SK-N-SH (cell line): ENCODE measurements at regions not wholly inside any gene's neighbourhood (a gene's known extent, or its start where the extent isn't known, plus 50 kb on each side); places are given as distances from the start of the nearest gene placed in this dataset.

Experiments used
- CTCF ChIA-PET: fragments of 300-600, 350-600 bp; formaldehyde crosslinking; extraction: SDS; loops from one replicate; lab custom pipeline; 2021; lab: Yijun Ruan, JAX
- POLR2A ChIA-PET: fragments of 350-600 bp; sonication (Branson Sonifier 250); formaldehyde crosslinking; extraction: SDS; loops from one replicate; lab custom pipeline; 2020; ENCODE audit warnings: antibody characterized with exemption, inconsistent platforms; lab: Yijun Ruan, JAX
- DNase-seq: peaks from one replicate; pipeline ENCODE4 v3.0.0; 2012
- H2AFZ ChIP-seq: fragments of 200-600 bp; sonication (generic); 2 replicates; pipeline ENCODE4 v1.8.1; 2016; ENCODE audit warnings: antibody characterized with exemption, mild to moderate bottlenecking, low read depth
- H3F3A ChIP-seq: fragments of 200-600 bp; sonication (generic); replicated peaks from 2 replicates; pipeline ENCODE3; 2016; ENCODE audit warnings: antibody characterized with exemption, mild to moderate bottlenecking; ENCODE audit not compliant: insufficient read depth
- H3K27ac ChIP-seq, 2 experiments: fragments of 200-500 bp in 1 of 2; fragments of 200-600 bp in 1 of 2; sonication (Bioruptor generic) in 1 of 2; sonication (generic), shearing (Covaris generic) in 1 of 2; 2 replicates each; pipeline versions ENCODE4 v1.5.1 to v1.6.1; 2014 to 2016; ENCODE audit warnings: low read depth in 2 of 2, inconsistent platforms in 1 of 2, low read length in 1 of 2, mild to moderate bottlenecking in 1 of 2, mixed read lengths in 1 of 2
- H3K27me3 ChIP-seq: fragments of 200-600 bp; sonication (generic), shearing (Covaris generic); 2 replicates; pipeline ENCODE4 v1.6.1; 2016; ENCODE audit warnings: mixed run types; ENCODE audit not compliant: insufficient read depth
- H3K36me3 ChIP-seq, 2 experiments: fragments of 200-500 bp in 1 of 2; fragments of 200-600 bp in 1 of 2; sonication (Bioruptor generic) in 1 of 2; sonication (generic) in 1 of 2; replicated peaks in 1 of 2; 2 replicates each; pipeline versions ENCODE3 to v1.5.1; 2014 to 2016; ENCODE audit warnings: low read length in 1 of 2, mild to moderate bottlenecking in 1 of 2; ENCODE audit not compliant: insufficient read depth in 2 of 2, control insufficient read depth in 1 of 2
- H3K4me1 ChIP-seq, 2 experiments: fragments of 200-500 bp in 1 of 2; fragments of 200-600 bp in 1 of 2; sonication (Bioruptor generic) in 1 of 2; sonication (generic), shearing (Covaris generic) in 1 of 2; 2 replicates each; pipeline versions ENCODE4 v1.5.1 to v1.6.1; 2014 to 2016; ENCODE audit warnings: low read depth in 1 of 2, low read length in 1 of 2, mixed run types in 1 of 2; ENCODE audit not compliant: insufficient read depth in 2 of 2, control insufficient read depth in 1 of 2
- H3K4me2 ChIP-seq: fragments of 200-600 bp; sonication (generic), shearing (Covaris generic); 2 replicates; pipeline ENCODE4 v1.6.1; 2017; ENCODE audit warnings: mixed run types
- H3K4me3 ChIP-seq, 2 experiments: fragments of 200-500 bp in 1 of 2; fragments of 200-600 bp in 1 of 2; sonication (Bioruptor generic) in 1 of 2; sonication (generic), shearing (Covaris generic) in 1 of 2; 2 replicates each; pipeline versions ENCODE4 v1.5.1 to v1.8.1; 2014 to 2016; ENCODE audit warnings: low read depth in 2 of 2, inconsistent platforms in 1 of 2, low read length in 1 of 2, mild to moderate bottlenecking in 1 of 2, mixed read lengths in 1 of 2, moderate library complexity in 1 of 2
- H3K79me2 ChIP-seq: fragments of 200-600 bp; sonication (generic); 2 replicates; pipeline ENCODE4 v1.8.1; 2017; ENCODE audit warnings: mild to moderate bottlenecking; ENCODE audit not compliant: insufficient read depth
- H3K9ac ChIP-seq: fragments of 200-600 bp; sonication (generic); 2 replicates; pipeline ENCODE4 v1.6.1; 2017; ENCODE audit warnings: mixed run types
- H3K9me2 ChIP-seq: fragments of 200-600 bp; sonication (generic); 2 replicates; pipeline ENCODE4 v1.6.1; 2017; ENCODE audit warnings: mixed run types
- H3K9me3 ChIP-seq: fragments of 200-600 bp; sonication (generic); 2 replicates; pipeline ENCODE4 v1.6.1; 2017; ENCODE audit warnings: mixed run types, mild to moderate bottlenecking, moderate library complexity
- H4K20me1 ChIP-seq: fragments of 200-600 bp; sonication (generic); 2 replicates; pipeline ENCODE4 v1.6.1; 2017; ENCODE audit warnings: mild to moderate bottlenecking, mixed run types; ENCODE audit not compliant: insufficient read depth
- FOSL2 ChIP-seq: IDR thresholded peaks from 2 replicates; pipeline ENCODE4 v1.4.0; 2012; ENCODE audit warnings: low read depth, mild to moderate bottlenecking, moderate library complexity, borderline replicate concordance
- GATA2 ChIP-seq: sonication (generic); formaldehyde crosslinking; IDR thresholded peaks from 2 replicates; pipeline ENCODE4 v1.5.0; 2020; ENCODE audit warnings: mild to moderate bottlenecking, missing genetic modification reagents
- MEF2A ChIP-seq: IDR thresholded peaks from 2 replicates; pipeline ENCODE4 v1.4.0; 2012; ENCODE audit warnings: low read depth, borderline replicate concordance
- NFIC ChIP-seq: IDR thresholded peaks from 2 replicates; pipeline ENCODE4 v1.4.0; 2012; ENCODE audit warnings: borderline replicate concordance
- POLR2AphosphoS5 ChIP-seq: IDR thresholded peaks from 2 replicates; pipeline ENCODE4 v1.6.1; 2012; ENCODE audit warnings: low read depth, low read length
- RCOR1 ChIP-seq: fragments of 150-350 bp; IDR thresholded peaks from 2 replicates; pipeline ENCODE4 v1.6.1; 2017; ENCODE audit warnings: antibody characterized with exemption, low read length
- YY1 ChIP-seq: IDR thresholded peaks from 2 replicates; pipeline ENCODE4 v1.4.0; 2012; ENCODE audit warnings: low read depth, mild to moderate bottlenecking
- WGBS: methylation state at CpG from one replicate; pipeline ENCODE4 v1.1.6; 2017; ENCODE audit warnings: low lambda C conversion rate; 5-methylcytosine and 5-hydroxymethylcytosine counted together
- TF ChIP-seq, protein P1 (sequence below): IDR thresholded peaks from 2 replicates; pipeline ENCODE4 v1.4.0; 2012; ENCODE audit warnings: low read depth, borderline replicate concordance
- TF ChIP-seq, protein P2 (sequence below): IDR thresholded peaks from 2 replicates; pipeline ENCODE4 v1.6.1; 2012; ENCODE audit warnings: mild to moderate bottlenecking, low read depth, low read length, moderate library complexity

DNA sequence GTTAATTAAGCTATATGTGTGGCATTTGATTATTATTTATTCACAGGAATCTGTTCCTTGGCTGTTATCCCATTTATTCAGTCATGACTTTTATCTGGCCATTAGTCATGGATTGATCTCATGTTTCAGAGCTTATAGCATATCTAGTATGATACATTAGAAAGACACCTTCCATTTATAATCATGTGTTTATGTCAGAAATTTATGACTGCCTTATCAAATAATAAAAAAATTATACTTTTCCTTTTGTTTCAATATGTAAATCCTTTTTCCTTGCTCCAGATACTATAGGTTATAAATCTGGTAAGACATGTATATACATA lies 248.0 kb upstream of the PDE3A start:
- Histone ChIP-seq H3K27ac (no peak overlapping the region), H4K20me1 (no peaks in the 10 kb centered on the region), H3K4me2 (no peak overlapping the region), H3K4me1 (peaks cover 0 to 2% of the 10 kb centered on the region in 2 experiments; a peak in 2 of 4 replicates), H3K79me2 (no peaks in the 10 kb centered on the region), H3K9me2 (no peaks in the 10 kb centered on the region), H3K27me3 (no peaks in the 10 kb centered on the region), H3K36me3 (no peaks in the 10 kb centered on the region), H3K9me3 (no peaks in the 10 kb centered on the region), H3K4me3 (no peak overlapping the region), H2AFZ (no peak overlapping the region), H3F3A (no peaks in the 10 kb centered on the region), H3K9ac (no peak overlapping the region)
- no peak for TF ChIP-seq MEF2A
- TF ChIP-seq, protein P1, sequence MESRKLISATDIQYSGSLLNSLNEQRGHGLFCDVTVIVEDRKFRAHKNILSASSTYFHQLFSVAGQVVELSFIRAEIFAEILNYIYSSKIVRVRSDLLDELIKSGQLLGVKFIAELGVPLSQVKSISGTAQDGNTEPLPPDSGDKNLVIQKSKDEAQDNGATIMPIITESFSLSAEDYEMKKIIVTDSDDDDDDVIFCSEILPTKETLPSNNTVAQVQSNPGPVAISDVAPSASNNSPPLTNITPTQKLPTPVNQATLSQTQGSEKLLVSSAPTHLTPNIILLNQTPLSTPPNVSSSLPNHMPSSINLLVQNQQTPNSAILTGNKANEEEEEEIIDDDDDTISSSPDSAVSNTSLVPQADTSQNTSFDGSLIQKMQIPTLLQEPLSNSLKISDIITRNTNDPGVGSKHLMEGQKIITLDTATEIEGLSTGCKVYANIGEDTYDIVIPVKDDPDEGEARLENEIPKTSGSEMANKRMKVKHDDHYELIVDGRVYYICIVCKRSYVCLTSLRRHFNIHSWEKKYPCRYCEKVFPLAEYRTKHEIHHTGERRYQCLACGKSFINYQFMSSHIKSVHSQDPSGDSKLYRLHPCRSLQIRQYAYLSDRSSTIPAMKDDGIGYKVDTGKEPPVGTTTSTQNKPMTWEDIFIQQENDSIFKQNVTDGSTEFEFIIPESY, result no peak
- TF ChIP-seq NFIC, result peak; percentile 15; the same call in 1 of the 2 replicates
- CTCF ChIA-PET, result interaction anchor here (1.2 kb wide), 1 partner anchor 205 kb away, joined by 3 read pairs; no protein-coding TSS in a partner anchor
- POLR2A ChIA-PET, result no interaction called here
- DNase-seq, result no peak

DNA sequence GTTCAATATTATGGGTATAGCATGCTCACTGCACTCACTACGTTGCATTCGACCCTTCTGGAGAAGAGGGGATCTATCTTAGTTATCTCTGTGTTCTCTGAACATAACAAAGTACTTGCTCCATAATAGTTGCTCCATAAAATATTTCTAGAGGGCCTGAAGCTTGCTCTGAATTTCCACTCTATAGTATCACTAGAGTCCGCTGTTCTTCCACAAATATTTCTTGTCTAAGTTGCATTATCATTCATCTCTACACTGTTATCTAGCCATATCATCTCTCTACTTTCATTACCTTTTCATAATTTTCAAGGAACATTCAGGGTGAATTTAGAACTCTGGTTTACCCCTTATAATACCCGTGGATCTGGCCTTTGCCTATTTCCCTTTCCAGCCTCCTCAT lies 246.1 kb upstream of the PDE3A start:
- CTCF ChIA-PET, result no interaction called here
- Histone ChIP-seq H3F3A (no peaks in the 10 kb centered on the region), H3K9me2 (no peaks in the 10 kb centered on the region), H3K27ac (no peak overlapping the region), H2AFZ (no peak overlapping the region), H3K4me1 (peaks cover 0 to 6% of the 10 kb centered on the region in 2 experiments; a peak in 2 of 4 replicates), H4K20me1 (no peaks in the 10 kb centered on the region), H3K9ac (no peak overlapping the region), H3K4me3 (no peak overlapping the region), H3K27me3 (no peaks in the 10 kb centered on the region), H3K36me3 (no peaks in the 10 kb centered on the region), H3K79me2 (no peaks in the 10 kb centered on the region), H3K4me2 (no peak overlapping the region), H3K9me3 (no peaks in the 10 kb centered on the region)
- DNase-seq, result no peak
- POLR2A ChIA-PET, result interaction anchor here (0.6 kb wide), 1 partner anchor 671 kb away, joined by 4 read pairs; no protein-coding TSS in a partner anchor
- TF ChIP-seq MEF2A (no peak), YY1 (no peak), GATA2 (CRISPR knock-in tag) (no peak), FOSL2 (no peak), RCOR1 (no peak), POLR2AphosphoS5 (no peak)
- TF ChIP-seq, protein P2, sequence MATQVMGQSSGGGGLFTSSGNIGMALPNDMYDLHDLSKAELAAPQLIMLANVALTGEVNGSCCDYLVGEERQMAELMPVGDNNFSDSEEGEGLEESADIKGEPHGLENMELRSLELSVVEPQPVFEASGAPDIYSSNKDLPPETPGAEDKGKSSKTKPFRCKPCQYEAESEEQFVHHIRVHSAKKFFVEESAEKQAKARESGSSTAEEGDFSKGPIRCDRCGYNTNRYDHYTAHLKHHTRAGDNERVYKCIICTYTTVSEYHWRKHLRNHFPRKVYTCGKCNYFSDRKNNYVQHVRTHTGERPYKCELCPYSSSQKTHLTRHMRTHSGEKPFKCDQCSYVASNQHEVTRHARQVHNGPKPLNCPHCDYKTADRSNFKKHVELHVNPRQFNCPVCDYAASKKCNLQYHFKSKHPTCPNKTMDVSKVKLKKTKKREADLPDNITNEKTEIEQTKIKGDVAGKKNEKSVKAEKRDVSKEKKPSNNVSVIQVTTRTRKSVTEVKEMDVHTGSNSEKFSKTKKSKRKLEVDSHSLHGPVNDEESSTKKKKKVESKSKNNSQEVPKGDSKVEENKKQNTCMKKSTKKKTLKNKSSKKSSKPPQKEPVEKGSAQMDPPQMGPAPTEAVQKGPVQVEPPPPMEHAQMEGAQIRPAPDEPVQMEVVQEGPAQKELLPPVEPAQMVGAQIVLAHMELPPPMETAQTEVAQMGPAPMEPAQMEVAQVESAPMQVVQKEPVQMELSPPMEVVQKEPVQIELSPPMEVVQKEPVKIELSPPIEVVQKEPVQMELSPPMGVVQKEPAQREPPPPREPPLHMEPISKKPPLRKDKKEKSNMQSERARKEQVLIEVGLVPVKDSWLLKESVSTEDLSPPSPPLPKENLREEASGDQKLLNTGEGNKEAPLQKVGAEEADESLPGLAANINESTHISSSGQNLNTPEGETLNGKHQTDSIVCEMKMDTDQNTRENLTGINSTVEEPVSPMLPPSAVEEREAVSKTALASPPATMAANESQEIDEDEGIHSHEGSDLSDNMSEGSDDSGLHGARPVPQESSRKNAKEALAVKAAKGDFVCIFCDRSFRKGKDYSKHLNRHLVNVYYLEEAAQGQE, result no peak
- 52% methylated on average over 4 of the region's 4 CpGs for WGBS
